K562 (cell line): ENCODE measurements at regions not wholly inside any gene's neighbourhood (a gene's known extent, or its start where the extent isn't known, plus 50 kb on each side); places are given as distances from the start of the nearest gene placed in this dataset.

Experiments used
- ATAC-seq: fragments of 200-7000 bp; cut with Tn5 transposase; 3 replicates; pipeline ENCODE4 v1.9.1; 2020; ENCODE audit warnings: moderate library complexity
- BruUV-seq: library from RNA; stranded (reverse); fragments of 400-500 nt; replicated peaks from 2 replicates; lab custom pipeline; 2021; lab: Mats Ljungman, UMichigan
- CTCF ChIA-PET: fragments of 300-600 bp; formaldehyde crosslinking; extraction: SDS; loops from one replicate; lab custom pipeline; 2021; ENCODE audit warnings: low intra/inter-chr PET ratio; lab: Yijun Ruan, JAX
- POLR2A ChIA-PET: fragments of 300-600, 350-650 bp; sonication (Branson Sonifier 250); formaldehyde crosslinking; extraction: SDS; loops from one replicate; lab custom pipeline; 2021; ENCODE audit warnings: antibody characterized with exemption, inconsistent platforms; lab: Yijun Ruan, JAX
- DNase-seq, 4 experiments: peaks; one replicate each; pipeline versions ENCODE4 v3.0.0 to v3.0.0-alpha.2; 2011 to 2018; ENCODE audit warnings: low spot score in 3 of 4, mixed read lengths in 3 of 4; ENCODE audit errors: extremely low read depth in 1 of 4
- FAIRE-seq: peaks from 2 replicates; lab custom pipeline; 2011; peaks lifted over from hg19 to GRCh38; lab: Jason Lieb, UNC
- H2AFZ ChIP-seq: 2 replicates; pipeline ENCODE4 v1.6.0; 2011; ENCODE audit warnings: low read depth, low read length, control low read depth, inconsistent platforms
- H3K27ac ChIP-seq: fragments of 200-600 bp; 3 replicates; pipeline ENCODE4 v1.8.0; 2011; ENCODE audit warnings: low read depth, mild to moderate bottlenecking, control low read depth, inconsistent platforms, low read length, moderate library complexity, mixed read lengths; ENCODE audit errors: extremely low read depth
- H3K27me3 ChIP-seq, 2 experiments: fragments of 300-600 bp in 1 of 2; 2 replicates in 1 of 2; 3 replicates in 1 of 2; pipeline versions ENCODE4 v1.6.0 to v1.8.0; 2011; ENCODE audit warnings: inconsistent platforms in 2 of 2, low read length in 2 of 2, mild to moderate bottlenecking in 1 of 2, mixed read lengths in 1 of 2, moderate library complexity in 1 of 2; ENCODE audit not compliant: control insufficient read depth in 2 of 2, insufficient read depth in 2 of 2
- H3K36me3 ChIP-seq: fragments of 300-600 bp; 3 replicates; pipeline ENCODE4 v1.8.0; 2011; ENCODE audit warnings: mild to moderate bottlenecking, low read length, inconsistent platforms; ENCODE audit not compliant: control insufficient read depth, insufficient read depth
- H3K4me1 ChIP-seq, 2 experiments: fragments of 200-600 bp in 1 of 2; replicated peaks in 1 of 2; 2 replicates in 1 of 2; 3 replicates in 1 of 2; pipeline versions ENCODE4 v1.5.1 to v1.8.0; 2011; ENCODE audit warnings: inconsistent platforms in 2 of 2, low read length in 2 of 2, mild to moderate bottlenecking in 1 of 2, mixed read lengths in 1 of 2, moderate library complexity in 1 of 2; ENCODE audit not compliant: control insufficient read depth in 2 of 2, insufficient read depth in 2 of 2
- H3K4me2 ChIP-seq: 2 replicates; pipeline ENCODE4 v1.6.1; 2011; ENCODE audit warnings: low read length, control low read depth, inconsistent platforms, mixed read lengths; ENCODE audit not compliant: insufficient read depth
- H3K4me3 ChIP-seq: fragments of 200-600 bp; sonication (generic), shearing (Covaris generic); 2 replicates; pipeline ENCODE4 v1.5.1; 2016; ENCODE audit warnings: control low read depth, inconsistent platforms
- H3K79me2 ChIP-seq: fragments of 200-600 bp; 3 replicates; pipeline ENCODE4 v1.8.0; 2011; ENCODE audit warnings: low read length, inconsistent platforms; ENCODE audit not compliant: control insufficient read depth, insufficient read depth
- H3K9ac ChIP-seq, 2 experiments: 2 replicates each; pipeline versions ENCODE4 v1.6.0 to v1.6.1; 2011; ENCODE audit warnings: low read depth in 2 of 2, low read length in 2 of 2, control low read depth in 1 of 2, inconsistent platforms in 1 of 2, mild to moderate bottlenecking in 1 of 2, mixed read lengths in 1 of 2; ENCODE audit not compliant: insufficient read depth in 1 of 2
- H3K9me1 ChIP-seq: one replicate; pipeline ENCODE4 v1.6.0; 2011; ENCODE audit warnings: inconsistent platforms, mild to moderate bottlenecking, low read length, moderate library complexity; ENCODE audit not compliant: control insufficient read depth, insufficient read depth
- H3K9me3 ChIP-seq: replicated peaks from 2 replicates; pipeline ENCODE4 v1.5.1; 2011; ENCODE audit warnings: low read depth, low read length, inconsistent platforms; ENCODE audit not compliant: control insufficient read depth, insufficient read depth
- H4K20me1 ChIP-seq: replicated peaks from 2 replicates; pipeline ENCODE4 v1.6.1; 2011; ENCODE audit warnings: low read length, inconsistent platforms, mixed read lengths; ENCODE audit not compliant: control insufficient read depth, insufficient read depth
- MTA2 ChIP-seq: fragments of 450-650 bp; IDR thresholded peaks from 2 replicates; pipeline ENCODE4 v1.6.1; 2016; ENCODE audit warnings: low read depth
- NFRKB ChIP-seq: fragments of 450-650 bp; IDR thresholded peaks from 2 replicates; pipeline ENCODE4 v1.6.1; 2016; ENCODE audit warnings: low read depth
- OTX1 ChIP-seq: fragments of 450-650 bp; formaldehyde crosslinking; IDR thresholded peaks from 2 replicates; pipeline ENCODE4 v1.4.0; 2022; ENCODE audit warnings: mild to moderate bottlenecking
- PTBP1 ChIP-seq: fragments of 200-400 bp; formaldehyde crosslinking; IDR thresholded peaks from 2 replicates; pipeline ENCODE4 v1.6.1; 2017; ENCODE audit warnings: low read depth, low read length
- PURB ChIP-seq: sonication (generic); formaldehyde crosslinking; IDR thresholded peaks from 2 replicates; pipeline ENCODE4 v1.9.0; 2021; ENCODE audit warnings: low read depth, mild to moderate bottlenecking, missing genetic modification reagents
- SMAD3 ChIP-seq: fragments of 450-650 bp; formaldehyde crosslinking; conservative IDR thresholded peaks from 2 replicates; pipeline ENCODE4 v1.4.0; 2020; ENCODE audit warnings: mild to moderate bottlenecking
- ZNF146 ChIP-seq: IDR thresholded peaks from one replicate; pipeline ENCODE4 v1.6.1; 2018; ENCODE audit warnings: missing compliant biosample characterization; ENCODE audit not compliant: unreplicated experiment
- ZNF431 ChIP-seq: sonication (generic); formaldehyde crosslinking; IDR thresholded peaks from 2 replicates; pipeline ENCODE4 v1.8.0; 2022; ENCODE audit warnings: mild to moderate bottlenecking, missing genetic modification reagents
- ZNF76 ChIP-seq: fragments of 250-450 bp; sonication (Bioruptor Pico); IDR thresholded peaks from 2 replicates; pipeline ENCODE4 v1.4.0; 2020; ENCODE audit warnings: mild to moderate bottlenecking, moderate library complexity, borderline replicate concordance
- ZNF780A ChIP-seq: fragments of 250-450 bp; sonication (Bioruptor Pico); IDR thresholded peaks from 2 replicates; pipeline ENCODE4 v1.5.0; 2021; ENCODE audit warnings: mild to moderate bottlenecking
- WGBS: fragments of 100-300 bp; shearing (Covaris generic); methylation state at CpG from one replicate; pipeline ENCODE4 v1.1.6; 2016; ENCODE audit warnings: low coverage, mixed read lengths; ENCODE audit not compliant: insufficient coverage; ENCODE audit errors: missing lambda C conversion rate; 5-methylcytosine and 5-hydroxymethylcytosine counted together
- in situ Hi-C: fragments of 300-500 bp; cut with MboI; formaldehyde crosslinking; loops from 4 replicates; pipeline ENCODE4 v1.15.0; 2018; ENCODE audit warnings: inconsistent platforms, mixed read lengths
- intact Hi-C: fragments of 100-400 bp; cut with micrococcal nuclease; formaldehyde crosslinking; loops from 2 replicates; pipeline ENCODE4 v1.14.2; 2022
- TF ChIP-seq, protein P1 (sequence below): IDR thresholded peaks from 2 replicates; pipeline ENCODE4 v1.6.1; 2016; ENCODE audit warnings: missing genetic modification characterization, missing compliant biosample characterization
- TF ChIP-seq, protein P2 (sequence below): fragments of 450-650 bp; formaldehyde crosslinking; IDR thresholded peaks from 2 replicates; pipeline ENCODE4 v1.4.0; 2020; ENCODE audit warnings: mild to moderate bottlenecking, moderate library complexity
- TF ChIP-seq, protein P3 (sequence below), 3 experiments: fragments of 200-800 bp in 1 of 3; sonication (Bioruptor generic) in 1 of 3; sonication (generic) in 1 of 3; formaldehyde crosslinking in 1 of 3; IDR thresholded peaks; 2 replicates each; pipeline versions ENCODE4 v1.6.1 to v1.8.0; 2016 to 2022; ENCODE audit warnings: mild to moderate bottlenecking in 2 of 3, missing compliant biosample characterization in 2 of 3, missing genetic modification characterization in 2 of 3, missing genetic modification reagents in 1 of 3

DNA sequence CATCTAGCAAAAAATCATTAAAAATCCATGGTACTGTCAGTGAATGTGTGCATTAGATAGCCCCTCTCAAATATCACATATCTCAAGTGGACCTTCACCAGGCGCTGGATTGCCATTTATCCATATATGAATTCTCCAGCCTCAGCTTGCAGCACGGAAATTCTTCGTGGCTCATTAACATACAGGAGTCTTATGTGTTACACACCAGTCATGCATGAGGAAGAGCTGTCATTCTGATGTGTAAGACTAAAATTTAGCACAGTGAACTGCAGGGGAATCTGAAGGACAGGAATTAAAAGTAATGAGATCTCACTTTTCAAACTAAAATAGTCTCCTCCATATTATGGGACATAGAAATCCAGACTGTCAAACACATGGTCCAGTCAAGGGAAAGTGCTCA lies 542.4 kb upstream of the DPP6 start:
- intact Hi-C loops = no loop called here
- peak in 1 of 4 experiments; percentile 2 for DNase-seq
- WGBS = 0% methylated on average over 3 of the region's 3 CpGs
- H3K9me3 ChIP-seq = no peaks in the 10 kb centered on the region
- H3K9me1 ChIP-seq = no peaks in the 10 kb centered on the region
- H3K27me3 ChIP-seq = peaks cover 6 to 10% of the 10 kb centered on the region in 2 experiments; a peak in 4 of 5 replicates
- TF ChIP-seq ZNF780A = no peak
- TF ChIP-seq PURB (CRISPR knock-in tag) = no peak
- TF ChIP-seq PTBP1 = no peak
- TF ChIP-seq ZNF76 (CRISPR knock-in tag) = no peak
- no peak for TF ChIP-seq ZNF146
- TF ChIP-seq, protein P1, sequence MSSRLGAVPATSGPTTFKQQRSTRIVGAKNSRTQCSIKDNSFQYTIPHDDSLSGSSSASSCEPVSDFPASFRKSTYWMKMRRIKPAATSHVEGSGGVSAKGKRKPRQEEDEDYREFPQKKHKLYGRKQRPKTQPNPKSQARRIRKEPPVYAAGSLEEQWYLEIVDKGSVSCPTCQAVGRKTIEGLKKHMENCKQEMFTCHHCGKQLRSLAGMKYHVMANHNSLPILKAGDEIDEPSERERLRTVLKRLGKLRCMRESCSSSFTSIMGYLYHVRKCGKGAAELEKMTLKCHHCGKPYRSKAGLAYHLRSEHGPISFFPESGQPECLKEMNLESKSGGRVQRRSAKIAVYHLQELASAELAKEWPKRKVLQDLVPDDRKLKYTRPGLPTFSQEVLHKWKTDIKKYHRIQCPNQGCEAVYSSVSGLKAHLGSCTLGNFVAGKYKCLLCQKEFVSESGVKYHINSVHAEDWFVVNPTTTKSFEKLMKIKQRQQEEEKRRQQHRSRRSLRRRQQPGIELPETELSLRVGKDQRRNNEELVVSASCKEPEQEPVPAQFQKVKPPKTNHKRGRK (tag) = no peak
- TF ChIP-seq SMAD3 = no peak
- no peak for TF ChIP-seq OTX1 (CRISPR knock-in tag)
- TF ChIP-seq, protein P2, sequence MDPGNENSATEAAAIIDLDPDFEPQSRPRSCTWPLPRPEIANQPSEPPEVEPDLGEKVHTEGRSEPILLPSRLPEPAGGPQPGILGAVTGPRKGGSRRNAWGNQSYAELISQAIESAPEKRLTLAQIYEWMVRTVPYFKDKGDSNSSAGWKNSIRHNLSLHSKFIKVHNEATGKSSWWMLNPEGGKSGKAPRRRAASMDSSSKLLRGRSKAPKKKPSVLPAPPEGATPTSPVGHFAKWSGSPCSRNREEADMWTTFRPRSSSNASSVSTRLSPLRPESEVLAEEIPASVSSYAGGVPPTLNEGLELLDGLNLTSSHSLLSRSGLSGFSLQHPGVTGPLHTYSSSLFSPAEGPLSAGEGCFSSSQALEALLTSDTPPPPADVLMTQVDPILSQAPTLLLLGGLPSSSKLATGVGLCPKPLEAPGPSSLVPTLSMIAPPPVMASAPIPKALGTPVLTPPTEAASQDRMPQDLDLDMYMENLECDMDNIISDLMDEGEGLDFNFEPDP (CRISPR knock-in tag) = no peak
- no peak for TF ChIP-seq ZNF431 (CRISPR knock-in tag)
- TF ChIP-seq MTA2 = no peak
- TF ChIP-seq, protein P3, sequence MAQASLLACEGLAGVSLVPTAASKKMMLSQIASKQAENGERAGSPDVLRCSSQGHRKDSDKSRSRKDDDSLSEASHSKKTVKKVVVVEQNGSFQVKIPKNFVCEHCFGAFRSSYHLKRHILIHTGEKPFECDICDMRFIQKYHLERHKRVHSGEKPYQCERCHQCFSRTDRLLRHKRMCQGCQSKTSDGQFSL (CRISPR knock-in tag; IDR thresholded peaks at IDR 0.05) = no peak
- TF ChIP-seq, protein P3 (tag; IDR thresholded peaks at IDR 0.05) = no peak
- no peak for TF ChIP-seq NFRKB
- TF ChIP-seq, all 486 proteins: peak for 0
- ATAC-seq (no peak), FAIRE-seq (no peak)
- Histone ChIP-seq H3K4me2 (no peak overlapping the region), H3K27ac (no peak overlapping the region), H2AFZ (no peak overlapping the region), H4K20me1 (no peaks in the 10 kb centered on the region), H3K4me1 (no peaks in the 10 kb centered on the region), H3K4me3 (no peak overlapping the region), H3K79me2 (no peaks in the 10 kb centered on the region), H3K36me3 (no peaks in the 10 kb centered on the region), H3K9ac (no peak overlapping the region)
- CTCF ChIA-PET = no interaction called here
- BruUV-seq = no TSS peak
- POLR2A ChIA-PET = no interaction called here
- in situ Hi-C loops = no loop called here
